Transverse colon (tissue), 4 donors: ENCODE measurements at regions not wholly inside any gene's neighbourhood (a gene's known extent, or its start where the extent isn't known, plus 50 kb on each side); places are given as distances from the start of the nearest gene placed in this dataset.

Experiments
- DNase-seq: peaks from one replicate; pipeline ENCODE4 v3.0.0-alpha.2; 2019
- H3K27ac ChIP-seq, 4 donors: fragments of 200-600 bp; sonication (generic); 2 replicates each; pipeline ENCODE4 v1.5.1; 2016 to 2018; ENCODE audit warnings: inconsistent platforms in 4 of 4
- H3K27me3 ChIP-seq: fragments of 200-600 bp; sonication (generic); 2 replicates; pipeline ENCODE4 v1.5.1; 2017; ENCODE audit warnings: inconsistent platforms
- H3K36me3 ChIP-seq, 4 donors: fragments of 200-600 bp; sonication (generic); 2 replicates each; pipeline ENCODE4 v1.5.1; 2017 to 2019; ENCODE audit warnings: inconsistent platforms in 4 of 4
- H3K4me1 ChIP-seq, 4 donors: fragments of 200-600 bp; sonication (generic); 2 replicates each; pipeline ENCODE4 v1.5.1; 2017 to 2020; ENCODE audit warnings: inconsistent platforms in 4 of 4
- H3K4me3 ChIP-seq, 4 donors: fragments of 200-600 bp; sonication (generic); 1 replicate in 1 of 4; 2 replicates in 3 of 4; pipeline versions ENCODE4 v1.5.1 to v1.6.1; 2017 to 2019; ENCODE audit warnings: inconsistent platforms in 4 of 4
- H3K9me3 ChIP-seq, 2 donors: fragments of 200-600 bp; sonication (generic); 2 replicates each; pipeline ENCODE4 v1.5.1; 2017 to 2019; ENCODE audit warnings: inconsistent platforms in 2 of 2
- CTCF ChIP-seq, 5 experiments: fragments of 200-600 bp in 3 of 5; fragments of 450-650 bp in 2 of 5; sonication (generic) in 3 of 5; IDR thresholded peaks; 1 replicate in 2 of 5; 2 replicates in 3 of 5; pipeline ENCODE4 v1.5.1; 2016 to 2017; ENCODE audit warnings: antibody characterized with exemption in 5 of 5, inconsistent platforms in 3 of 5, mild to moderate bottlenecking in 2 of 5, moderate library complexity in 1 of 5
- EP300 ChIP-seq: sonication (generic); formaldehyde crosslinking; IDR thresholded peaks from one replicate; pipeline ENCODE4 v1.6.1; 2017; ENCODE audit warnings: antibody characterized with exemption, low read depth
- POLR2A ChIP-seq: fragments of 450-650 bp; IDR thresholded peaks from one replicate; pipeline ENCODE4 v1.6.1; 2016; ENCODE audit warnings: antibody characterized with exemption, mild to moderate bottlenecking, moderate library complexity
- POLR2AphosphoS5 ChIP-seq, 3 donors: sonication (generic); formaldehyde crosslinking; IDR thresholded peaks; one replicate each; pipeline ENCODE4 v1.6.1; 2016; ENCODE audit warnings: antibody characterized with exemption in 3 of 3
- WGBS, 2 donors: methylation state at CpG; one replicate each; pipeline ENCODE4 v1.1.5; 2018; ENCODE audit warnings: low coverage in 1 of 2; 5-methylcytosine and 5-hydroxymethylcytosine counted together
- in situ Hi-C, 4 donors: fragments of 200-750 bp; cut with MboI; loops; one replicate each; pipeline versions ENCODE4 v1.15.0 to v1.15.1; 2017; ENCODE audit warnings: low sequenced_read_pairs in 3 of 4, low pct_ligation_motif_present in 1 of 4, low pct_unique_long_range_greater_than_20kb in 1 of 4
- intact Hi-C: fragments of 100-400 bp; cut with DNase I; formaldehyde crosslinking; loops from one replicate; pipeline ENCODE4 v1.15.1; 2023; ENCODE audit warnings: low total_unique reads

GRCh38 chr6:91045161-91045560, 458.3 kb upstream of the MAP3K7 start:
- Histone ChIP-seq H3K27ac (no peak overlapping the region), H3K4me1 (no peaks in the 10 kb centered on the region), H3K27me3 (no peaks in the 10 kb centered on the region), H3K36me3 (no peaks in the 10 kb centered on the region), H3K9me3 (no peaks in the 10 kb centered on the region), H3K4me3 (no peak overlapping the region)
- no peak for DNase-seq
- no peak for TF ChIP-seq EP300
- no peak for TF ChIP-seq CTCF (IDR thresholded peaks at IDR 0.05)
- TF ChIP-seq POLR2AphosphoS5 (IDR thresholded peaks at IDR 0.05), result no peak
- no peak for TF ChIP-seq POLR2A
- WGBS, 2 donors, result 62 to 69% methylated on average over 1 of the region's 1 CpG
- in situ Hi-C loops, result no loop called here
- intact Hi-C loops, result no loop called here

GRCh38 chr6:91043751-91044150, 456.9 kb upstream of the MAP3K7 start:
- no peak overlapping the region for H3K4me3 ChIP-seq
- whole genome bisulfite sequencing, 2 donors, result 80 to 88% methylated on average over 2 of the region's 2 CpGs
- no peaks in the 10 kb centered on the region for H3K36me3 ChIP-seq
- TF ChIP-seq EP300 (no peak), POLR2AphosphoS5 (IDR thresholded peaks at IDR 0.05) (no peak), CTCF (IDR thresholded peaks at IDR 0.05) (no peak), POLR2A (no peak)
- intact Hi-C loops, result no loop called here
- DNase-seq, result no peak
- no peaks in the 10 kb centered on the region for H3K9me3 ChIP-seq
- H3K4me1 ChIP-seq, result no peaks in the 10 kb centered on the region
- no peak overlapping the region for H3K27ac ChIP-seq
- in situ Hi-C loops, result no loop called here
- H3K27me3 ChIP-seq, result no peaks in the 10 kb centered on the region

GRCh38 chr6:91042656-91043055, 455.8 kb upstream of the MAP3K7 start:
- no peaks in the 10 kb centered on the region for H3K36me3 ChIP-seq
- intact Hi-C loops (no loop called here), in situ Hi-C loops (no loop called here)
- H3K27me3 ChIP-seq, result no peaks in the 10 kb centered on the region
- no peak overlapping the region for H3K27ac ChIP-seq
- WGBS, 2 donors, result 83 to 87% methylated on average over 2 of the region's 2 CpGs
- no peaks in the 10 kb centered on the region for H3K4me1 ChIP-seq
- DNase-seq, result no peak
- H3K9me3 ChIP-seq, result no peaks in the 10 kb centered on the region
- no peak for TF ChIP-seq EP300
- TF ChIP-seq POLR2A, result no peak
- H3K4me3 ChIP-seq, result no peak overlapping the region

- H3K4me1 ChIP-seq, result no peaks in the 10 kb centered on the region
- WGBS, 2 donors, result 71 to 87% methylated on average over 1 to 2 of the region's 2 CpGs
- H3K27me3 ChIP-seq, result no peaks in the 10 kb centered on the region
- H3K27ac ChIP-seq, result no peak overlapping the region
- no peaks in the 10 kb centered on the region for H3K9me3 ChIP-seq
- no peaks in the 10 kb centered on the region for H3K36me3 ChIP-seq
- in situ Hi-C loops (no loop called here), intact Hi-C loops (no loop called here)
- DNase-seq, result no peak
- TF ChIP-seq POLR2AphosphoS5 (IDR thresholded peaks at IDR 0.05) (no peak), EP300 (no peak), CTCF (IDR thresholded peaks at IDR 0.05) (no peak), POLR2A (no peak)
- no peak overlapping the region for H3K4me3 ChIP-seq
Observed at GRCh38 chr6:91033964-91034363, 447.1 kb upstream of the MAP3K7 start.

GRCh38 chr6:91031581-91031980, 444.7 kb upstream of the MAP3K7 start:
- Histone ChIP-seq H3K36me3 (no peaks in the 10 kb centered on the region), H3K27me3 (no peaks in the 10 kb centered on the region), H3K4me1 (no peaks in the 10 kb centered on the region), H3K4me3 (no peak overlapping the region), H3K9me3 (no peaks in the 10 kb centered on the region), H3K27ac (no peak overlapping the region)
- TF ChIP-seq POLR2A (no peak), POLR2AphosphoS5 (IDR thresholded peaks at IDR 0.05) (no peak), EP300 (no peak), CTCF (IDR thresholded peaks at IDR 0.05) (no peak)
- 75 to 78% methylated on average over 4 of the region's 4 CpGs for WGBS, 2 donors
- intact Hi-C loops (no loop called here), in situ Hi-C loops (no loop called here)
- no peak for DNase-seq
